OCI-LY1 (cell line): ENCODE measurements at regions not wholly inside any gene's neighbourhood (a gene's known extent, or its start where the extent isn't known, plus 50 kb on each side); places are given as distances from the start of the nearest gene placed in this dataset.

Experiments used
- H2AFZ ChIP-seq: fragments of 200-600 bp; sonication (generic), shearing (Covaris generic); 2 replicates; pipeline ENCODE4 v1.6.0; 2014; ENCODE audit warnings: antibody characterized with exemption, mild to moderate bottlenecking, low read length
- H3F3A ChIP-seq: fragments of 200-600 bp; sonication (generic), shearing (Covaris generic); 2 replicates; pipeline ENCODE4 v1.6.0; 2014; ENCODE audit warnings: mild to moderate bottlenecking, antibody characterized with exemption, low read length, moderate library complexity; ENCODE audit not compliant: insufficient read depth
- H3K27ac ChIP-seq: fragments of 200-600 bp; sonication (generic); 2 replicates; pipeline ENCODE4 v1.5.1; 2014; ENCODE audit warnings: low read length, mixed run types, mild to moderate bottlenecking, low read depth; ENCODE audit not compliant: poor library complexity, severe bottlenecking
- H3K27me3 ChIP-seq: fragments of 200-600 bp; sonication (generic); 2 replicates; pipeline ENCODE4 v1.6.0; 2014; ENCODE audit warnings: antibody characterized with exemption, mild to moderate bottlenecking, low read length, moderate library complexity; ENCODE audit not compliant: insufficient read depth
- H3K36me3 ChIP-seq: fragments of 200-600 bp; sonication (generic); 2 replicates; pipeline ENCODE4 v1.6.1; 2014; ENCODE audit warnings: mild to moderate bottlenecking, antibody characterized with exemption, low read length, moderate library complexity, mixed read lengths; ENCODE audit not compliant: insufficient read depth
- H3K4me1 ChIP-seq: fragments of 200-600 bp; sonication (generic); 2 replicates; pipeline ENCODE4 v1.5.1; 2014; ENCODE audit warnings: mild to moderate bottlenecking, low read length, moderate library complexity; ENCODE audit not compliant: insufficient read depth, severe bottlenecking
- H3K4me2 ChIP-seq: fragments of 200-600 bp; sonication (generic), shearing (Covaris generic); 2 replicates; pipeline ENCODE4 v1.6.1; 2014; ENCODE audit warnings: low read length
- H3K4me3 ChIP-seq: fragments of 200-600 bp; sonication (generic); 2 replicates; pipeline ENCODE4 v1.5.1; 2014; ENCODE audit warnings: low read length, low read depth, mild to moderate bottlenecking, mixed read lengths; ENCODE audit not compliant: poor library complexity, severe bottlenecking
- H3K79me2 ChIP-seq: fragments of 200-600 bp; shearing (Covaris generic); 2 replicates; pipeline ENCODE4 v1.6.1; 2016; ENCODE audit warnings: mixed run types, low read length, mixed read lengths; ENCODE audit not compliant: insufficient read depth
- H3K9ac ChIP-seq: fragments of 200-600 bp; sonication (generic), shearing (Covaris generic); 2 replicates; pipeline ENCODE4 v1.6.1; 2014; ENCODE audit warnings: mild to moderate bottlenecking, low read length, mixed read lengths
- H3K9me2 ChIP-seq: fragments of 200-600 bp; sonication (generic), shearing (Covaris generic); 2 replicates; pipeline ENCODE4 v1.6.1; 2014; ENCODE audit warnings: low read depth, mild to moderate bottlenecking, low read length, mixed read lengths
- H3K9me3 ChIP-seq: fragments of 200-600 bp; shearing (Covaris generic); 2 replicates; pipeline ENCODE4 v1.6.1; 2014; ENCODE audit warnings: low read length, mixed read lengths
- H4K20me1 ChIP-seq: fragments of 200-600 bp; sonication (generic), shearing (Covaris generic); 2 replicates; pipeline ENCODE4 v1.6.0; 2016; ENCODE audit warnings: mild to moderate bottlenecking, low read length; ENCODE audit not compliant: insufficient read depth
- EZH2 ChIP-seq: fragments of 200-600 bp; sonication (generic), shearing (Covaris generic); IDR thresholded peaks from 2 replicates; pipeline ENCODE4 v1.8.0; 2017; ENCODE audit warnings: borderline replicate concordance, mixed run types, mild to moderate bottlenecking, antibody characterized with exemption, low read length, moderate library complexity, mixed read lengths
- TF ChIP-seq, protein P1 (sequence below): fragments of 200-600 bp; sonication (generic), shearing (Covaris generic); IDR thresholded peaks from 2 replicates; pipeline ENCODE4 v1.5.1; 2017; ENCODE audit warnings: mild to moderate bottlenecking, antibody characterized with exemption, low read length, moderate library complexity, mixed read lengths

DNA sequence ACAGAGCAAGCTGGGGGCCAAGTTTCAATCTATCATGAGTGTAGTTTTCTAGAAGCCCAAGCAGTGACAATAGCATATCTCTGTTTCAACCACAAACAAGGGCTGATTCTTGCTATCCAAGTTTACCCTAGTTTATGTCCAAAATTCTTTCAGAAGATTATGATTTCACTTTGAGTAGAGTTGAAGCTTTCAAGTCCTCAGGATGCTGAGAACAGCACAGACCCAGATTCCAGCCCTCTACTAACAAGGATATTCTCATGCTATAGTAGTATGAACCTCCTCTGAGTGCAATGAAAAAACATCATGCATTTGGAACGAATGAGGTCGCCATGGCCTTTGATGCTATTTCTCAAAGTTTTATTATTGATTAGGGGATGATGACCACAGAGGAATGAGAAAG is 344.1 kb upstream of the NPVF start:
- Histone ChIP-seq H3K4me3 (no peak overlapping the region), H3K27ac (no peak overlapping the region)

DNA sequence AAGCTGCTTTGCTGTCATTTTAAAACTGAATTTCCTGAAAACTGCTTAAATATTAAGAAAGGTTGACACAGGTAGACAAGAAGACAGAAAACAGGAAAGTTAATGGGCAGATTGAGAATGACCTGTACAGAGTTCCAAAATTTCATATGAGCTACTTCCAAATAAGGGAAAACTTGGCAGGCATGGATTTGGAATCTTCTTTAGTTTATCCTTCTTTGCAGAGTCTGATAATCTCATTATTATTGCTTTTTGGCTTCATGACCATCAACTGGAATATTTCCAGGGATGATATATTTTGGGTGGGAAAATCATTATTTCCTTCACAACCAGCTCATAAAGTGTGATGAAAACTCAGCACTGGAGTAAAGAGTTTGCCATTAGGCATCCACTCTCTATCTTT is 346.5 kb upstream of the NPVF start:
- no peaks in the 10 kb centered on the region for H3K9me3 ChIP-seq
- no peaks in the 10 kb centered on the region for H3K36me3 ChIP-seq
- H3K4me3 ChIP-seq: no peak overlapping the region
- no peaks in the 10 kb centered on the region for H3K27me3 ChIP-seq
- H2AFZ ChIP-seq: no peak overlapping the region
- H4K20me1 ChIP-seq: no peaks in the 10 kb centered on the region
- no peaks in the 10 kb centered on the region for H3F3A ChIP-seq
- no peaks in the 10 kb centered on the region for H3K4me1 ChIP-seq
- TF ChIP-seq, protein P1, sequence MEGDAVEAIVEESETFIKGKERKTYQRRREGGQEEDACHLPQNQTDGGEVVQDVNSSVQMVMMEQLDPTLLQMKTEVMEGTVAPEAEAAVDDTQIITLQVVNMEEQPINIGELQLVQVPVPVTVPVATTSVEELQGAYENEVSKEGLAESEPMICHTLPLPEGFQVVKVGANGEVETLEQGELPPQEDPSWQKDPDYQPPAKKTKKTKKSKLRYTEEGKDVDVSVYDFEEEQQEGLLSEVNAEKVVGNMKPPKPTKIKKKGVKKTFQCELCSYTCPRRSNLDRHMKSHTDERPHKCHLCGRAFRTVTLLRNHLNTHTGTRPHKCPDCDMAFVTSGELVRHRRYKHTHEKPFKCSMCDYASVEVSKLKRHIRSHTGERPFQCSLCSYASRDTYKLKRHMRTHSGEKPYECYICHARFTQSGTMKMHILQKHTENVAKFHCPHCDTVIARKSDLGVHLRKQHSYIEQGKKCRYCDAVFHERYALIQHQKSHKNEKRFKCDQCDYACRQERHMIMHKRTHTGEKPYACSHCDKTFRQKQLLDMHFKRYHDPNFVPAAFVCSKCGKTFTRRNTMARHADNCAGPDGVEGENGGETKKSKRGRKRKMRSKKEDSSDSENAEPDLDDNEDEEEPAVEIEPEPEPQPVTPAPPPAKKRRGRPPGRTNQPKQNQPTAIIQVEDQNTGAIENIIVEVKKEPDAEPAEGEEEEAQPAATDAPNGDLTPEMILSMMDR: no peak
- TF ChIP-seq EZH2: no peak
- H3K4me2 ChIP-seq: no peak overlapping the region
- H3K27ac ChIP-seq: no peak overlapping the region
- H3K79me2 ChIP-seq: no peaks in the 10 kb centered on the region
- H3K9ac ChIP-seq: no peak overlapping the region
- H3K9me2 ChIP-seq: no peaks in the 10 kb centered on the region

More for the DNA sequence above, 344.1 kb upstream of the NPVF start:
- no peak overlapping the region for H3K9ac ChIP-seq
- H3K4me2 ChIP-seq: no peak overlapping the region
- H4K20me1 ChIP-seq: no peaks in the 10 kb centered on the region
- H3K27me3 ChIP-seq: no peaks in the 10 kb centered on the region
- no peaks in the 10 kb centered on the region for H3K9me2 ChIP-seq
- no peaks in the 10 kb centered on the region for H3K9me3 ChIP-seq
- H3K79me2 ChIP-seq: no peaks in the 10 kb centered on the region
- no peaks in the 10 kb centered on the region for H3K36me3 ChIP-seq
- no peaks in the 10 kb centered on the region for H3K4me1 ChIP-seq
- no peaks in the 10 kb centered on the region for H3F3A ChIP-seq
- H2AFZ ChIP-seq: no peak overlapping the region
- no peak for TF ChIP-seq EZH2
- TF ChIP-seq, protein P1: no peak

DNA sequence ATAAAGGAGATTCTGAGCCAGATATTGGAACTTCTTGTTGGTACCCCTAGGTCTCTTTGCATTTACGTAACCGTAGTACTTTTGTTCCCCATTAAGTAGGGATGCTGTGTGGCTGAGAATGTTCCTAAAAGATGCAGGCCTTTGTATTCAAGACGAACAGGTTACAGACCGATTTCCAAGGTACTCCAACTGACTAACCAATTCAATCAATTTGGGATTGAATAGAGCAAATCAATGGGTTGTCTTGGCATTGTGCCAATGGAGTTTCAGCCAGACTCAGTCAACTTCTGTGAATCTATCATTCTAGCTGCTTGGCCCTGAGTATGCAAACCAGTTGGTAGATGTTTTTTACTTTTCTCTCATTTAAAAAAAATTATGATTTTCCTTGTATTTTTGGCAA is 347.3 kb upstream of the NPVF start:
- H3K27ac ChIP-seq: no peak overlapping the region
- no peaks in the 10 kb centered on the region for H3K79me2 ChIP-seq
- no peaks in the 10 kb centered on the region for H3K4me1 ChIP-seq
- H3K27me3 ChIP-seq: no peaks in the 10 kb centered on the region
- no peaks in the 10 kb centered on the region for H3K36me3 ChIP-seq
- H3K9me3 ChIP-seq: no peaks in the 10 kb centered on the region
- H3K4me3 ChIP-seq: no peak overlapping the region
- H3F3A ChIP-seq: no peaks in the 10 kb centered on the region
- no peaks in the 10 kb centered on the region for H4K20me1 ChIP-seq
- no peak overlapping the region for H3K4me2 ChIP-seq
- H3K9ac ChIP-seq: no peak overlapping the region
- H3K9me2 ChIP-seq: no peaks in the 10 kb centered on the region
- TF ChIP-seq, protein P1: no peak
- no peak for TF ChIP-seq EZH2
- H2AFZ ChIP-seq: no peak overlapping the region
